ENCODE measurements at regions not wholly inside any gene's neighbourhood (a gene's known extent, or its start where the extent isn't known, plus 50 kb on each side); places are given as distances from the start of the nearest gene placed in this dataset.
A peak's percentile ranks its signal among the peaks of the same experiment; 100 is the strongest.

- DNase-seq (ENCODE audit: low read depth in 1 of 2, low spot score in 2 of 2): no peak
- Histone ChIP-seq H3K9me3 (replicated peaks) (no peaks in the 10 kb centered on the region), H3K27me3 (replicated peaks) (no peaks in the 10 kb centered on the region; the same call in 1 of the 2 replicates), H3K4me3 (no peak overlapping the region), H3K4me1 (replicated peaks) (no peaks in the 10 kb centered on the region; the same call in 1 of the 2 replicates), H3K27ac (no peak overlapping the region), H3K36me3 (no peaks in the 10 kb centered on the region)
Observed at GRCh38 chr17:69716556-69716955, 302.1 kb downstream of the MAP2K6 start.

- Histone ChIP-seq H3K27ac (no peak overlapping the region), H3K4me3 (no peak overlapping the region), H3K9me3 (replicated peaks) (no peaks in the 10 kb centered on the region), H3K27me3 (replicated peaks) (no peaks in the 10 kb centered on the region; the same call in 1 of the 2 replicates), H3K36me3 (no peaks in the 10 kb centered on the region), H3K4me1 (replicated peaks) (no peaks in the 10 kb centered on the region; the same call in 1 of the 2 replicates)
- DNase-seq (ENCODE audit: low read depth in 1 of 2, low spot score in 2 of 2): no peak
Observed at GRCh38 chr17:69717214-69717613, 302.7 kb downstream of the MAP2K6 start.

GRCh38 chr17:69717819-69718218 lies 303.3 kb downstream of the MAP2K6 start:
- no peak overlapping the region for H3K4me3 ChIP-seq
- H3K36me3 ChIP-seq: no peaks in the 10 kb centered on the region
- H3K4me1 ChIP-seq (replicated peaks): no peaks in the 10 kb centered on the region
- H3K27ac ChIP-seq: no peak overlapping the region
- DNase-seq (ENCODE audit: low read depth in 1 of 2, low spot score in 2 of 2): no peak
- no peaks in the 10 kb centered on the region for H3K9me3 ChIP-seq (replicated peaks)
- H3K27me3 ChIP-seq (replicated peaks): no peaks in the 10 kb centered on the region; the same call in 1 of the 2 replicates

GRCh38 chr17:69719474-69720048 lies 305.1 kb downstream of the MAP2K6 start:
- no peaks in the 10 kb centered on the region for H3K36me3 ChIP-seq
- H3K4me1 ChIP-seq (replicated peaks): no peaks in the 10 kb centered on the region
- no peak overlapping the region for H3K4me3 ChIP-seq
- no peaks in the 10 kb centered on the region; the same call in 1 of the 2 replicates for H3K27me3 ChIP-seq (replicated peaks)
- H3K9me3 ChIP-seq (replicated peaks): no peaks in the 10 kb centered on the region
- DNase-seq (ENCODE audit: low read depth in 1 of 2, low spot score in 2 of 2): no peak
- H3K27ac ChIP-seq: no peak overlapping the region

- no peak for DNase-seq (ENCODE audit: low read depth in 1 of 2, low spot score in 2 of 2)
- Histone ChIP-seq H3K9me3 (replicated peaks) (no peaks in the 10 kb centered on the region), H3K4me1 (replicated peaks) (no peaks in the 10 kb centered on the region), H3K27ac (no peak overlapping the region), H3K27me3 (replicated peaks) (no peaks in the 10 kb centered on the region; the same call in 1 of the 2 replicates), H3K4me3 (no peak overlapping the region), H3K36me3 (no peaks in the 10 kb centered on the region)
Observed at GRCh38 chr17:69722518-69722917, 308.0 kb downstream of the MAP2K6 start.

- Histone ChIP-seq H3K36me3 (no peaks in the 10 kb centered on the region), H3K27ac (no peak overlapping the region), H3K9me3 (replicated peaks) (no peaks in the 10 kb centered on the region), H3K4me1 (replicated peaks) (no peaks in the 10 kb centered on the region), H3K27me3 (replicated peaks) (no peaks in the 10 kb centered on the region; the same call in 1 of the 2 replicates), H3K4me3 (no peak overlapping the region)
- no peak for DNase-seq (ENCODE audit: low read depth in 1 of 2, low spot score in 2 of 2)
Observed at GRCh38 chr17:69723316-69723715, 308.8 kb downstream of the MAP2K6 start.

- no peaks in the 10 kb centered on the region for H3K4me1 ChIP-seq (replicated peaks)
- H3K4me3 ChIP-seq: no peak overlapping the region
- peak in 1 of 2 experiments; percentile 11 for DNase-seq (ENCODE audit: low read depth in 1 of 2, low spot score in 2 of 2)
- H3K27ac ChIP-seq: no peak overlapping the region
- H3K36me3 ChIP-seq: no peaks in the 10 kb centered on the region
- H3K27me3 ChIP-seq (replicated peaks): no peaks in the 10 kb centered on the region
- no peaks in the 10 kb centered on the region for H3K9me3 ChIP-seq (replicated peaks)
Observed at GRCh38 chr17:69723741-69724140, 309.2 kb downstream of the MAP2K6 start.

- no peak for DNase-seq (ENCODE audit: low read depth in 1 of 2, low spot score in 2 of 2)
- H3K9me3 ChIP-seq (replicated peaks): no peaks in the 10 kb centered on the region
Observed at GRCh38 chr17:69724238-69724637, 309.7 kb downstream of the MAP2K6 start.

GRCh38 chr17:69725146-69725545 lies 310.6 kb downstream of the MAP2K6 start:
- Histone ChIP-seq H3K9me3 (replicated peaks) (no peaks in the 10 kb centered on the region), H3K27me3 (replicated peaks) (no peaks in the 10 kb centered on the region), H3K36me3 (no peaks in the 10 kb centered on the region), H3K4me1 (replicated peaks) (no peaks in the 10 kb centered on the region), H3K4me3 (no peak overlapping the region), H3K27ac (no peak overlapping the region)
- no peak for DNase-seq (ENCODE audit: low read depth in 1 of 2, low spot score in 2 of 2)

More at GRCh38 chr17:69724238-69724637, 309.7 kb downstream of the MAP2K6 start:
- Histone ChIP-seq H3K27ac (no peak overlapping the region), H3K4me1 (replicated peaks) (no peaks in the 10 kb centered on the region), H3K27me3 (replicated peaks) (no peaks in the 10 kb centered on the region), H3K36me3 (no peaks in the 10 kb centered on the region), H3K4me3 (no peak overlapping the region)

GRCh38 chr17:69728816-69729215 lies 314.3 kb downstream of the MAP2K6 start:
- peaks cover 17% of the 10 kb centered on the region for H3K4me1 ChIP-seq (replicated peaks)
- no peak overlapping the region for H3K4me3 ChIP-seq
- no peaks in the 10 kb centered on the region for H3K36me3 ChIP-seq
- DNase-seq (ENCODE audit: low read depth in 1 of 2, low spot score in 2 of 2): no peak
- no peak overlapping the region for H3K27ac ChIP-seq
- no peaks in the 10 kb centered on the region for H3K9me3 ChIP-seq (replicated peaks)
- H3K27me3 ChIP-seq (replicated peaks): no peaks in the 10 kb centered on the region

- H3K9me3 ChIP-seq (replicated peaks): no peaks in the 10 kb centered on the region
- no peak overlapping the region for H3K27ac ChIP-seq
- DNase-seq (ENCODE audit: low read depth in 1 of 2, low spot score in 2 of 2): no peak
- no peaks in the 10 kb centered on the region for H3K36me3 ChIP-seq
- no peaks in the 10 kb centered on the region for H3K27me3 ChIP-seq (replicated peaks)
- no peak overlapping the region for H3K4me3 ChIP-seq
- H3K4me1 ChIP-seq (replicated peaks): peaks cover 28% of the 10 kb centered on the region
Observed at GRCh38 chr17:69729944-69730343, 315.4 kb downstream of the MAP2K6 start.

GRCh38 chr17:69732272-69732918 lies 317.9 kb downstream of the MAP2K6 start:
- DNase-seq (ENCODE audit: low read depth in 1 of 2, low spot score in 2 of 2): peak in 1 of 2 experiments; percentile 21
- Histone ChIP-seq H3K4me3 (no peak overlapping the region), H3K9me3 (replicated peaks) (no peaks in the 10 kb centered on the region), H3K27me3 (replicated peaks) (no peaks in the 10 kb centered on the region), H3K36me3 (no peaks in the 10 kb centered on the region), H3K27ac (no peak overlapping the region), H3K4me1 (replicated peaks) (peaks cover 29% of the 10 kb centered on the region)

- Histone ChIP-seq H3K4me3 (no peak overlapping the region), H3K27ac (no peak overlapping the region), H3K9me3 (replicated peaks) (no peaks in the 10 kb centered on the region), H3K4me1 (replicated peaks) (peaks cover 29% of the 10 kb centered on the region), H3K27me3 (replicated peaks) (no peaks in the 10 kb centered on the region), H3K36me3 (no peaks in the 10 kb centered on the region)
- DNase-seq (ENCODE audit: low read depth in 1 of 2, low spot score in 2 of 2): peak; percentile 53 to 58
Observed at GRCh38 chr17:69733171-69734012, 318.9 kb downstream of the MAP2K6 start.

- no peak for DNase-seq (ENCODE audit: low read depth in 1 of 2, low spot score in 2 of 2)
- no peak overlapping the region for H3K27ac ChIP-seq
- H3K4me3 ChIP-seq: no peak overlapping the region
- no peaks in the 10 kb centered on the region for H3K27me3 ChIP-seq (replicated peaks)
- no peaks in the 10 kb centered on the region for H3K9me3 ChIP-seq (replicated peaks)
- no peaks in the 10 kb centered on the region for H3K36me3 ChIP-seq
- peaks cover 29% of the 10 kb centered on the region for H3K4me1 ChIP-seq (replicated peaks)
Observed at GRCh38 chr17:69734656-69735055, 320.2 kb downstream of the MAP2K6 start.
